Daoy (cell line): ENCODE measurements at regions not wholly inside any gene's neighbourhood (a gene's known extent, or its start where the extent isn't known, plus 50 kb on each side); places are given as distances from the start of the nearest gene placed in this dataset.
"Not testable (repeated sequence)": the region's sequence is repeated elsewhere in the genome, so short reads cannot be mapped to it uniquely, and the experiment has no call there.

Source experiments
- DNase-seq: peaks from one replicate; pipeline ENCODE4 v3.0.0-alpha.2; 2015; ENCODE audit warnings: low read depth

- no peak for DNase-seq
These were observed 203.5 kb upstream of the TMEFF2 start for GRCh38 chr2:192398236-192398635.

GRCh38 chr2:192394605-192395004, 199.9 kb upstream of the TMEFF2 start:
- DNase-seq = no peak

- no peak for DNase-seq
These were observed 196.3 kb upstream of the TMEFF2 start for GRCh38 chr2:192391041-192391440.

DNA sequence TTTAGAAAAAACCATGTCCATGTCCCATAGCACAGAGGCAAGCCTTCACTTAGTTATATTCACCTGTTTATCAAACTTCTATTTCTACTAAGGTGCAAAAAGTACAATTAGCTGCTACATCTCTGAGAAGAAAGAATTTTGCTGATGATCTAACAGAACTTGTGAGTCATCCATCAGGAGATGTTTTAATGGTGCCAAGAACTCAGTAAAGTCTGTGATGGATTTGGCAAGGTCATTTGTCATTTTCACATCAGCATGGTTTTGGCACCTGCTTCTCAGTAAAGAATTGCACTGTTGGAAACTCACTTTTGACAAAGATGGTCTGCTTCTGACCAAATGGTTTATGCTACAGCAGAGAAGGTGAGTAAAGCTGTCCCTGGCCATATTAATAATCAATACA, 195.7 kb upstream of the TMEFF2 start:
- DNase-seq = no peak

DNA sequence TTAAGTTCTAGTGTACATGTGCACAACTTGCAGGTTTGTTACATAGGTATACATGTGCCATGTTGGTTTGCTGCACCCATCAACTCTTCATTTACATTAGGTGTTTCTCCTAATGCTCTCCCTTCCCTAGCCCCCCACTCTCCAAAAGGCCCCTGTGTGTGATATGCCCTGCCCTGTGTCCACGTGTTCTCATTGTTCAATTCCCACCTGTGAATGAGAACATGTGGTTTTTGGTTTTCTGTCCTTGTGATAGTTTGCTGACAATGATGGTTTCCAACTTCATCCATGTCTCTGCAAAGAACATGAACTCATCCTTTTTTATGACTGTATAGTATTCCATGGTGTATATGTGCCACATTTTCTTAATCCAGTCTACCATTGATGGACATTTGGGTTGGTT, 189.5 kb upstream of the TMEFF2 start:
- not testable (repeated sequence) for DNase-seq

DNA sequence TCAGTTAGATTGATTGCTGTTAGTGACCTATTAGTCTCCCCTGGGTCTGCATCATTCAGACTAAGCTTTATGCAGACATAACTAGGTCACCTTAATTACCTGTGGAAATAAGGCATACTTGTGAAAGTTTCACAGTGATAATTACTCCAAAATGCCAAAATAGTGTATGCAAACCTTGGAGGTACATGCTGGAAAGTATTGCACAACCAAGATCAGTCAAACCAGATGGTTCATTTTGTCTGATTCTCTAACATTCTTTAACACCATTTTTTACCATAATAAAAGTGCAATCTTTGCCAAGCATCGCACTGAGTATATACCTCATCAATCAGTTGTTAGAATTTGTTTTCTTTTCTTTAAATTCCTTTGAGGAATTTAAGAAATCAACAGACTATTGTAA, 186.3 kb upstream of the TMEFF2 start:
- DNase-seq = no peak

DNA sequence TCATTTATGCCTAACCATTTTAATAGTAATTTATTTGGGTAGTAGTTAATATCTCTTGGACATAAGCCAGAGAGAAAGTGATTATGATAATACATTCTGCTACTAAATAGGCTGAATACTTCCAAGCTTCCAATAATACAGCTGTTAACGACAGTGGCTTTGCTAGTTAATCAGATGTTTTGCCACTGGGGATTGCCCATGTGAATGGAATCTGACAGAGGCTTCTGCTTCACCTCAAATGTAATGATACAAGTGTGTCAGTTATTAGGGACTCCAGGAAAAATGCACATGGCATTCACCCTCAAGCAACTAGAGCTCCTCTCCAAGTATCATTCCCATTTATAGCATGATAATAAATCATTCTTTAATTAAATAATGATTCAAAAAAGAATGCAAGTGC, 185.0 kb upstream of the TMEFF2 start:
- no peak for DNase-seq

GRCh38 chr2:192377173-192377572, 182.4 kb upstream of the TMEFF2 start:
- DNase-seq = no peak

DNA sequence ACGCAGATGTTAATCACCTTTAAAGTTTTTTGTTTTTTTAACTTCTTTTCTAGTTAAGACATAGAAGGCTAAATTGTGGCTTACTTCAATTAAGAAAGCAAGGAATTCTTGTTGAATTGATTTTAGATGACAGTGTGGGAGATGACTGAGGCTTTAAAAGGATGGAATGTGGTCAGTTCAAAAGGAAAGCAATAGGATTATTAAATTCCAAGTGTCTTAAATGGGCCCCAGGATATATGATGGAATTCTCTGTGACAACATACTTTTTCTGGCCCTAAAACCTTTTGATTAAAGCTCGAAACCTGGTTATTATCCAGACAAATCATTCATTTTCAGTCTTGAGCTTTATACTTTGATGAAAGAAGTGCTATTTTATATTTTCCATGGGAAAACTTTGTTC, 179.0 kb upstream of the TMEFF2 start:
- no peak for DNase-seq

GRCh38 chr2:192373221-192373620, 178.5 kb upstream of the TMEFF2 start:
- no peak for DNase-seq

GRCh38 chr2:192369969-192370368, 175.2 kb upstream of the TMEFF2 start:
- no peak for DNase-seq

DNA sequence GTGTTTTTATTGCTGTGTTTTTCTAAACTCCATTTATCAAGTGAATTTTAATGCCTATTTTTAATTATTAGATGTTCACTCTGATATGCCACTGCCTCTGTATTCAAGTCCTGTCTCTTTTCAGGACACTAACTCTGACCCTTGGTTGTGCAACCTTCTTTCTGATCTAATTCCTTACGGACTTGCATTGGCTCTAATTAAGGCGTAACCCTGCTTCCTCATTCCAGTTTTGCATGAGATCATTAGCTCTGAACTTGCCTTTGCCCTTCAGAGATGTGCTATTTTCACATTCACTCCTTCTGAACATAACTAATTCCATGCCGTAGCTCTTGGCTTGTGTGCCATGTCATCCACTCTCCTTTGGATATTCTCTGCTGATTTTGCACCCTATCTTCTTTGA, 162.5 kb upstream of the TMEFF2 start:
- no peak for DNase-seq

- DNase-seq = no peak
These were observed 159.9 kb upstream of the TMEFF2 start for GRCh38 chr2:192354512-192355244.

DNA sequence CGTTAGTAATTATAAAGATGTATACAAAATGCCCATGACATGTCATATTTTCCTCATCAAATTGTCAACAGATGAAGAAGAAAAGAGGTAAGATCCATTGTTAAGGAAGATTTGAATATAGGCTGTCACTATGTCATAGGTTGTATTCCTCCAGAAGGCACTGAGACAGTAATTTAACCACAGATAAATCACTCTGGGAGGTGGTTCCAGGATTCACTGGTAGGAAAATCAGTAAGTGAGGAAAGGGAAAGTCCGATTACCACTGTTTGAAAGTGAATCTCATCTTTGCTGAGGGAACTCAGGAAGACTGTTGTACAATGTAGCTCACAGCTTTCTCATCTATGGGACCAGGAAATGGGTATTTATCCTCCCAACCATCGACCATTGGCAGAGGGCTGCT, 152.8 kb upstream of the TMEFF2 start:
- no peak for DNase-seq

- DNase-seq = no peak
These were observed 150.6 kb upstream of the TMEFF2 start for GRCh38 chr2:192345287-192345686.

GRCh38 chr2:192333642-192334041, 138.9 kb upstream of the TMEFF2 start:
- no peak for DNase-seq

DNA sequence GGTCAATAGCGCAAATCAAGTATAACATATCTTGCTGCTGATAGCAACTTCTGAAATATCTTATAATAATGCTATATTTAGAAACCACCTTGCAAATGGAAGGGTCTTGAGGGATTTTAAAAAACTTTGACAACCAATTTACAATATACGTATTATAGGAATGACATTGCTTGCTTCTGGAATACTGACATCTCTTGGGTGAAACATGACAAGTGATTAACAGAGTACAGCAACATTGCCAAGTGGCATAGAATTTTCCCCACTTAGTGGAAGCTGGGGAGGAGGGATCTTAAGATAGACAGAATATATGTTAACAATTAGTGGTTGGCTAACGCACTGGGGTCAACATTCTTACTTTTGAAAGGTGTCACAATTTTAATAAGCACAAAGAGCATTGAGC, 133.6 kb upstream of the TMEFF2 start:
- DNase-seq = no peak

DNA sequence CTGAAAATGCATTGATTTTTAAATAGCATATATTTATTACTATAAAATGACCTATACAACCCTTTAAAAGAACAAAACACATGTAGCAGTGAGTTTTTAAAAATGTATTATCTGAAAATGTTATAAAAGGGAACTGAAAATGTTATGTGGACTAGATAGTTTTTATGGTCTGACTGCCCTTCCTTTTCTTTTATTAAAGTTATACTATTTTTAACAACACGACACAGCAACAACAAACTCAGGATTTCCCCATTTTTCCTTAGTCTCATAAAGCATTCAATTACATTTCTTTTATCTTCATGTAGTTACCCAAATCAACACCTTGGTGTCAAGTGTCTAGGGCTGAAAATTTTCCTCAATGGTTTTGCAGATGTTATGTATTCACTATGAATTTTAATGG, 132.8 kb upstream of the TMEFF2 start:
- no peak for DNase-seq

DNA sequence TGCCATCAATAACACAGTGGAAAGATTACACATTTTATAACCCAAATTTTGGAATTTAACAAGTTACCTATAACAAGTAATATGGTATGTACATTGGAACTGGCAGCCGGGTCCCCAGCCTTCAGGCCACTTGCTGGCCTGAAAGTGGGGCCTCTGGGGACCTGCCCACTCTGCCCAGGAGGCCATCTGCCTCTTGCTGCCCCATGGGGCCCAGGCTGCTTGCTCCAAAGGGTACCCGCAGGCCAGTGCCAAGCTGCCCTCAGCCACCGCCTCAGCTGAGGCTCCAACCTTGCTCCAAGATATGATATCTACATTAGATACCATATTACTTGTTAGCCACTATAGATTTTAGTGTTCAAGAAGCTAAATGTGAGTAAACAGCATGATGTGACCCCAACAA, 120.8 kb upstream of the TMEFF2 start:
- no peak for DNase-seq

- no peak for DNase-seq
These were observed 120.2 kb upstream of the TMEFF2 start for GRCh38 chr2:192314800-192315481.

DNA sequence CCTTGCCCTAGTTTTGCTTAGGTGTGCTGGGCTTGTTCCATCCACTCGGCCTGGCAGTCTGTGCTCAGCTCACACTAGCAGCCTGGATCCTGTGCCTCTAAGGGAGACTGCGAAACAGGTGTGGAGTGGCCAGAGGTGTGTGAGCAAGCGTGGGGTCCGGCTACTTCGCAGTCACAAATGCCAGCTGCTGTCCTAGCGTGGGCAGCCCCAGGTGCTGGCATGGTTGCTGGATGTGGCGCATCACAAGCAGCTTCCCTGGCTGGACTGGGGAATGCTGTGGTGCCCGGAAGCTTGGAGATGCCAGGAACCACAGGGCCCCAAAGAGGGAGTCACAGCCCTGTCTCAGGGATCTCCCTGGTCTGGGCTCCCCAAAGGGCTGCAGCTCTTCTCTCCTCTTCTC, 119.0 kb upstream of the TMEFF2 start:
- no peak for DNase-seq

- DNase-seq = no peak
These were observed 117.1 kb upstream of the TMEFF2 start for GRCh38 chr2:192311701-192312460.

- no peak for DNase-seq
These were observed 112.8 kb upstream of the TMEFF2 start for GRCh38 chr2:192307530-192307929.
